Amniotic stem cell (primary cell): ENCODE measurements at regions not wholly inside any gene's neighbourhood (a gene's known extent, or its start where the extent isn't known, plus 50 kb on each side); places are given as distances from the start of the nearest gene placed in this dataset.
"Not testable (repeated sequence)": the region's sequence is repeated elsewhere in the genome, so short reads cannot be mapped to it uniquely, and the experiment has no call there.

Experiments
- DNase-seq: peaks from one replicate; lab custom pipeline; 2025; lab: John Stamatoyannopoulos, UW

DNA sequence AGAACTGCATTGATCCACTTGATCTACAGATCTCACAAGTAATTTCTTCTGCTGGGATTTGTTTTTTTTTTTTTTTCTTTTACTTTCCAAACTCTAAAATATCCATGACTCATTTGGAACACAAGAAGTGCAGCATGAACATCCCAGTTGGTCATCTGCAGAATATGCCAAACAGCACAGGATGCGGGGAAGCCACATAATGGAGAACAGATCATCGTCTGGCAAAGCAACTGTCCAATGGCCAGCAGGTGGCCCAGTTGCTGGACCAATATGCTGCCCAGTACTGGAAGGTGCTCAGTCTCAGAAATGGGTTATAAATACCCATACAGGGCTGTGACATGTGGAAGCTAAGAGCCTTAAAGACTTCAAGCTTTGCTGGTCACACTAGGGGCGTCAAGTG lies 221.3 kb upstream of the TAS2R1 start:
- DNase-seq: peak; percentile 61

DNA sequence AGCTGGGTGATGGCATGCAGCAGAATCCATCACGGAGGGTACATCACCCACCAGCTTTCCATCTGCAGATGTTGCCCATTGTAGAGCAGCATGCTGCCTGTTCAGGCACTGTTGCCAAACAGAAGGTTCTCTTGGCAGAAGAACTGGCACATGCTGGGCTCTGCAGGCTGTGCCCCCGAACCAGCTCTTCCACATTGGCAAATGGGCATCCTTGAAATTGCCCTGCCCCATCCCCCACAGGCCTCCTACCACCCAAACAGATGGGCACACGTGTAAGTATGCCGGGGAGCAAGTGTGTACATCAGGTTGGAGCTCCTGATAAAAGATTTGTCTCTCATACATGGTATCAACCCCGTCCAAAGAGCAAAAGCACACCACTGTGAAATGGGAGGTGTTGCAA lies 220.3 kb upstream of the TAS2R1 start:
- no peak for DNase-seq

DNA sequence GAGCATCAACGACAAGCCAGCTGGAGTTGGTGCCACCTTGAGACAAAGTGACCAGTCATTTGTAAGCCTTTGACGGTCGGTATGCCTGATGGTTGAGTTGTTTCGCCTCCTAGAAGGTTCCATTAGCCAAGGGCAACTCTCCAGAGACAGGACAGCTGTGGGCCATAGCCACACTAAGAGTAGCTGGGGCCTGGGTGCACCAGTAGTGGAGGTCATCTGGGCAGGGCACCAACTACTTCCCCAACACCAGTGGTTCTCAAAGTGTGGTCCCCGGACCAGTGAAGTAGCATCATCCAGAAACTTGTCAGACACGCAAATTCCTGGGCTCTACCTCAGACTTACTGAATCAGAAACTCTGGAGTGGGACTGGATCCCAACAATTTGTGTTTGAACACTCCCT lies 217.5 kb upstream of the TAS2R1 start:
- DNase-seq: no peak

DNA sequence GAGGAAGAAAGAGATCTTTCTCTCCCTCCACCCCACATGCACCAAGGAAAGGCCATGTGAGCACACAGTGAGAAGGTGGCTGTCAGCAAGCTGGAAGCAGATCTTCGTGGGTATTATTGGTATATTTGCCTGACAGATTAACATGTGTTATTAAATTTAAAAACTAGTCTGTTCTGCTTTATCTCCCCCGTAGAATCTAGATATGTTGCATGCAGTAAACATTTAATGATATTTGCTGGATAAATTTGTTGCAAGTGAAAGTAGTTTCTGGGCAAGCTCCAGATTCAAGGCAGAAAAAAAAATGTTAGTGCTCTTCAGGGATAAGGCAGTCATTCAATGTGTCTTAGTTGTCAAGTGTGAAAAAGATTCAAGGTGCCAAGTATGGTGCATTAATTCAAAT lies 215.0 kb upstream of the TAS2R1 start:
- no peak for DNase-seq

DNA sequence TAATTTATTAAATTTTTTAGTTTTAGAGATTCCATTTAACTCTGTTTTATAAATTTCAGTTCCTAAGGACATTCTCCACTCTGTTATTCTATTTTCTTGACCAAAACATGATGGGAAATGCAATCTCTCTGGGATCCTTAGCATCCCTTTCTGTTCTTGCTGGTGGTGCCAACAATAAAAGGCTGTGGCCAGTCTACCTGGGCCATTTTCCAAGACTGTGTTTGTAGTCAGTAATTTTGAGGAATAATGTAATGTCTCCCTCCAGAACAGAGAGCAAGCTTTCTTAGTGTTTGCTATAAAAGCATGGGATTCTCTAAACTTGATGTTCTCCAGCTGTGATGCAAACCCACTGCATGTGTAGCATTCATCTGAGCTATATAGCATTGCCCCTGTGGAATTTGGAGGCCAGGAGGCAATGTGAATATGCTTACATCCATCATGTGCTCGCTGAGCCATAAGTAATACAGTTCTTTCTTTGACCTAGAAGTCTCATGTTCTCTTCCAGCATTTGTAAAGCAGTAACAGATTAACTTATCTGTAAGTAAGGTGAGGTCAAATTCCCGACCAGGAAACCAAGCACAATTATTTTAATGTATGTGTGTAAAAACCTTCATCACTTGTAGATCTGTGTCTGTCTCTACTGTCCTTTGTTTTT lies 211.5 kb upstream of the TAS2R1 start:
- no peak for DNase-seq

DNA sequence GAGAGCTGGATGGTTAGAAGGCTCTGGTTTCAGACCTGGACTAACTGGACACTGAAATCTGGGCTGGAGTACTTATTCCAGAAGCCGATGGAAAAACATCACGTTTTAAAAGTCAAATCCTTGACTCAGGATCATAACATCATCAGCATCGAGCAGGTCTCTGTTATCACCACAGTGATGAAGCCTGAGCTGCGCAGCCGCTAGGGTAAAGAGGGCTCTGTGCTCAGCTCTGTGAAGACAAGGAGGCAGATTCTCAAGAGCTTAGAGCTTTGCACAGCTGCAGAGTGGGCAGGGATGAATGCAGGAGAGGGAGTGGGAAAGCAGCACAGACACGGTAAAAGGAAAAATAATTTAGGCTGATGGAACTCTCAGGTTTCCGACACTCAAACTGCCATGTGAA lies 208.8 kb upstream of the TAS2R1 start:
- no peak for DNase-seq

DNA sequence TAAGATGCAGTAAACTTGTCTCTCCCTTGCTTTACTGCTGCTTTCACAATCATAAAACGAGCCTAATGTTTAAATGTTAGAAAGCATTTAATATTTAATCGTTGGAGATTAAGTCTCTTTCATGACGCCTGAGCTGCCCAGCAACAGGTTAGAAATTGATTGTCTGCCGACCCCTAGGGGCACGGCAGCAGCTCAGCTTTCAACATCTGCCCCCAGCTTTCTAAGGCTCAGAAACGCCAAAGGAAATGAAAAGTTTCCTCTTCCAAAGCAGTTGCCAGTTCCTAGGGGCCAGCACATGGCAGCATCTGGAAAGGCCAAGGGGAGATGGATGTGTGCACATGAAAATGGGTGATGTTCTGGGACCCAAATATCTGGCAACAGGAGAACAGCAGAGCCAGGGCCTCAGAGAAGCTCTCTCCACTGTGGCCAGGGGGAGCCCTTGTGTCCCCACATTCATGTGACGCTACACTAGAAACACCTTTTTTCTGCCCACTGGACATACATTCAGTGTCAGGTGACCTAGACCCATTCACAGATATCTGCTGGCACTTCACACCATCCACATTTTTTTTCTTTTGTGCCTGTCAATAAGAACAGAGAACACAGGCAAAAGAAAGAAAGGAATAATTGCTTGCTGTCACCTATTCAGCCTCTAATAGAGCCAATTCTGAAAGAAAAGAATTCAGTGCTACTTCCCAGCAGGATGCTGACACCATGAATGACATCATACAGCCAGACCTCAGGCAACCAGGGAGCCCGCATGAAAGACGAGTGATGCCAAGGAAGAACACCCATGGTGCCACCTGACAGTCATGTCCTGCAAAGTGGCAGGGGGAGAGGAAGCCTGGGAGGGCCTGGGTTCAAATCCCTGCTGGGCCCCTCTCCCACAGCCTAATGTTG lies 205.0 kb upstream of the TAS2R1 start:
- DNase-seq: no peak

DNA sequence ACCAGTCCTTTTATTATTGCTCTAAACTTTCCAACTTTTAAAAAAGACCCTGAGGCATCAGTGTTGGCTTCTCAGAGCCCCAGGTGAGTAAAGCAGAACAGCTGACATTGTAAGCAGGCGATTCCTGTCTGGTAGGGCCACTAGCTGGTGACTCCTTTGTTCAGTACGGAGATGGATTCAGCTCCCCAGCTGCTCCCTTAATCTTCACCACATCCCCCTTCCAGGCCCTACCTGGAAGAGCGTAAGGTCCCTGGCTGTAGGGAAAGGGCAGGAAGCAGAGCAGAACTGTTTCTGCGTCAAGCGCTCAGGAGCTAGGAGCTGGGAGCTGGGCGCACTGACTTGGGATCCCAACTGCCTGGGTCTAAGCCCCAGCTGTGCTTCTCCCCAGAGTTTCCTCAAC lies 203.7 kb upstream of the TAS2R1 start:
- no peak for DNase-seq

DNA sequence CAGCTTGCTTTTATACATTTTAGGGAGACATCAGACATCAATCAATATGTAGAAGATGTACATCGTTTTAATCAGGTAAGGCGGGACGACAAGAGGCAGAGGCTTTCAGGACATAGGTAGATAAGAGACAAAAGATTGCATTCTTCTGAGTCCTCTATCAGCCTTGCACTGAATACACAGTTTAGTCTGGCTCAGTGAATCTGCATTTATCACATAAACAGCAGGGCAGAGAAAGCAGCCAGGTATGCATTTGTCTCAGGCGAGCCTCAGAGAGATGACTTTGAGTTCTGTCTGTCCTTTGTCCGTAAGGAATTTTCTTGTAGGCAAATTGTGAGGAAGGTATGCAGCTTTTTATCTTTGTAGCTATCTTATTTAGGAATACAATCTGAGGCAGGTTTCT lies 202.8 kb upstream of the TAS2R1 start:
- DNase-seq: no peak

DNA sequence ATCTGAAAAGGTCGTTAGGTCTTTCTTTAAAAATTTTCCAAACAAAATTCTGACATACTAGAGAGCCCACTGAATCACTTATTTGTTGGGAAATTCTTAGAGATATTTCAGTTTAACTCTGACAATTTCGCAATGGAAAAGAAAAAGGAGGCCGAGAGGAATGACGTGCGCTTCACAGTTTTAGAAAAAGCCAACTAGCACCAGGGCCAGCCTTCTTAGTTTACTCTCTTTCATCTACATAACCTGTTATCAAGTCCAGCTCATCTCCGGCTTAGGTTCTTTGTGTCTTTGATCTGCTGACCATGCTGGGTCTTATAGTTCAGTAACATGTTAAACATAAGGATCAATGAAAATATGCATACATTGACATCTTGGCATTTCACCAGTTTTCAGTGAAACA lies 201.7 kb upstream of the TAS2R1 start:
- DNase-seq: no peak

DNA sequence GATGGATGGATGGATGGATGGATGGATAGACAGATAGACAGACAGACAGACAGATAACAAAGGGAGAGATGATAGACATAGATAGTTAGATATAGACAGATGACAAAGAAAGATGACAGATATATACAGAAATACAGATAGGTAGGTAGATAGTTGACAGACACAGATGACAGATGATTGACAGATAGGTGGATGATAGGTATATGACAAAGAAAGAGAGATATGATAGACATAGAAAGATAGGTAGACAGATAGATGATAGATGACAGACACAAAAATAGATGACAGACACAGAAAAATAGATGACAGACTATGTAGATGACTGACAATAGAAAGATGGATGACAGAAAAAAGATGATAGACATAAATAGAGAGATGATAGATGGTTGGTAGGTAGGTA lies 200.0 kb upstream of the TAS2R1 start:
- DNase-seq: no peak

DNA sequence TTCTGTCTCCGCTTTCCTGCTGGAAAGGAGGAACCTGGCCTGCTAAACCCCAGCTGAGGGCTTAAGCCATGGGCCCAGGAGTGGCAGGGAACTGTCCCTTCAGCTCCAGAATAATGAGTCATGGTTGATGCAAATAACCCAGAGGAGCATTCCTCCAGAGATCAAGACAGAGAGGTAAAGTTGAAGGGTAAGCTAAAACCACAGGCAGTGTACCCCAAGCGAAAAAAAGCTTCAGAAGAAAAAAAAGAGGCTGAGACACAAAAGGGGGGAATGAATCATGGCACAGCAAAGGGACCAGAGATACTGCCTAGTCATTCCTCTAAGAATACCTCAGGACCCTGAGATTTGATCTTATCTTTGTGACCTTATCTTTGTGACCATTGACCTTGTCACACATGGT lies 199.5 kb upstream of the TAS2R1 start:
- DNase-seq: no peak

DNA sequence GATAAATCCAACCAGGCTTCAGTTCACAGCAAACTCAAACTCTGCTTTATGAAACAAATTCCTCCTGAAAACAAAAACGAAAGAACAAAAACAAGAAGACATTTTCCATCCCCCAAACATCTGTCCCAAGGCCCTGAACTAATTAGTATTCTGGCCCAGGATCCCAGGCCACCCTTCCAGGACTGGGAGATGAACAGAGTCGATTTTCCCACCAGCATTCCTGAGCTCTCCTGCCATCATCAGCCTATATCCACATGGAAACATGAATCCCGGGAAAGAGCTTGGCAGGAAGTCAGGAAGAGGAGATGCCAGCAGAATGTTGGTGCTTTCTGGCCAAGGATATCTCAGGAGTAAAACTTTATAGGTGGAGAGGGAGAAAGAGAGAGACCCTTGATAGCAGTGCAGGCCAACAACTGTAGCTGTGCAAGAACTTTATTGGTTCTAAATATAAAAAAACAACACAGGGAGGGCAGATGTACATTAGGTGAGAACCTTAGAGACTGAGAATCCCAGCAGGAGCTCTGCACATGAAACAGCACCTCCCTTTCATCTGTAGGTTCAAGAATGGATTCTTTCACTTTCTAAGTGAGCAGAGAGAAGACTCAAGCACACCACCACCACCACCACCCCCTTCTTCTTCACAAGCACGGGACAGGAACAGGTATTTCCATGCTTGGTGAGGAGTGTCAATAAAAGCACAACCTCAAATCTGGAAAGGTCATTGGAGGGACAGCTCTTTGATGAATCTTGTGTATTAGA lies 190.7 kb upstream of the TAS2R1 start:
- no peak for DNase-seq

DNA sequence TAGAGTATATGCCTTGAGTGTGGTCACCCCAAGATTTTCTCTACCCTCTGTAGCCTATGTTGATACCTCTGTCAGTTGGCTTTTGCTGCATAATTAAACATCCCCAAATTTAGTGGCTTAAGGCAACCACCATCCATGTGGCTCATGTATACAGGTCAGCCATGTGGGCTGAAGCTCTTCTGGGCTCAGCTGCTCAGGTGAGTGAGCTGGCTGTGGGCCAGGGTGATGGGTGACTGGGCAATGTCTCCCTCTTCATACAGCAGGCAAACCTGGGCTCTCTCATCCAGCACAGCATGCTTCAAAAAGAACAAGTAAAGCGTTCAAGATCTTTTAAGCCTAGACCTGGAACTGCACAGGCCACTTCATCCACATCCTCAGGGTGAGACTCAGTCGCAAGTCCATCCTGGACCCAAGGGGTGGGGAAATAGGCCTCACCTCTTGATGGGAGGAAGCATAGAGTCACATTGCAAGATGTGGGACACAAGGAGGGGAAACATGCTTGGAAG lies 188.2 kb upstream of the TAS2R1 start:
- DNase-seq: no peak

DNA sequence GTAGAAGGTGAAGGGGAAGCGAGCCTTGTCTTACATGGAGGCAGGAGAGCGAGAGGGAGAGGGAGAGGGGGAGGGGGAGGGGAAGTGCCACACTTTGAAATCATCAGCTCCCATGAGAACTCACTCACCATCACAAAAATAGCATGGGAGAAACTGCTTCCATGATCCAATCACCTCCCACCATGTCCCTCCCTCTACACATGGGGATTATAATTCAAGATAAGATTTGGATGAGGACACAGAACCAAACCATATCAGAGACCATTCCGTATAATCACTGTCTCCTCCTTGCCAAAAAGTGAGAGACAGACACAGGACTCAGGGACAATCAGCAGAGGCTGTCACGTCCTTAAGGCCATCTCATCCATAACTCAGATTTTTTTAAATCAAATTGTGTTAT lies 187.7 kb upstream of the TAS2R1 start:
- DNase-seq: no peak

DNA sequence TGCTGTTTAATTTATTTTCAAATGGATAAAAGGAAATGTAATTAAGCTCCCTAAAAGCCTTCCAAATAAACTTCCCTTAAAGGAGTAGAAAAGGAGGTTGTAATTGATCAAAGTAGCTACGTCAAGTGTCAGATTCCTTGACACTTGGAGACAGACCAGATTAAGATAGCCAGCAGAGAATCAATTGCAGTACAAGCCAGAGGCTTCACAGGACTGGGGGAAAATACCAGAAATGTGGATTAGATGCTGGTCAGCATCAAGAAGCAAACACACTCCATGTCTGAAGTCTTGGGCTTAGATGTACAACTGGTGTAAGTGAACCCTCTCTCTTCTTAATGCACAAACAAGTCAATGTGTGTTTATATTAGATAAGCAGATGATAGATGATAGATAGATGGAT lies 184.9 kb upstream of the TAS2R1 start:
- no peak for DNase-seq

DNA sequence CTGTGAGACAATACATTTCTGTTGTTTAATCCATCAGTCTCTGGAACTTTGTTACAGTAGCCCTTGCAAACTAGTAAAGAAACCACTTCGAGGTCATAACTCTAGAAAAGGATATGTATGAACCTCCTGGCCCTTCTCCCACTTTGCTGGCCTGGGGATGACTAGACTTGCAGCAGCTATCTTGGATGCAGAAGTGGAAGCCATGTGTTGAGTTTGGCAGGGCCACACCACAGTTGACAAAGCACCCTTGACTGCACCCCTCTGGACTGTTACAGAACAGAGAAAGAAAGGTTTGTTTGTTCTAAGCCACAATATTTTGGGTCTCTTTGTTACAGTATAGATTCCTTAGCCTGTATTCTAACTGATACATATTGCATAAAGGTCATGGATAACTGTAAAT lies 183.2 kb upstream of the TAS2R1 start:
- DNase-seq: no peak

DNA sequence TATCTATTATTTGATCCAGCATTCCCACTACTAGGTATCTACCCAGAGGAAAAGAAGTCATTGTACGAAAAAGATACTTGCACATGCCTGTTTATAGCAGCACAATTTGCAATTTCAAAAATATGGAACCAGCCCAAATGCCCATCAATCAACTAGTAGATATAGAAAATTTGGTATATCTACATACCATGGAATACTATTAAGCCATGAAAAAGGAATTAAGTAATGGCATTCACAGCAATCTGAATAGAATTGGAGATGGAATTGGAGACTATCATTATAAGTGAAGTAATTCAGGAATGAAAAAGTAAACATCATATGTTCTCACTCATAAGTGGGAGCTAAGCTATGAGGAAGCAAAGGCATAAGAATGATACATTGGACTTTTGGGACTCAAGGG lies 177.2 kb upstream of the TAS2R1 start:
- DNase-seq: not testable (repeated sequence)

DNA sequence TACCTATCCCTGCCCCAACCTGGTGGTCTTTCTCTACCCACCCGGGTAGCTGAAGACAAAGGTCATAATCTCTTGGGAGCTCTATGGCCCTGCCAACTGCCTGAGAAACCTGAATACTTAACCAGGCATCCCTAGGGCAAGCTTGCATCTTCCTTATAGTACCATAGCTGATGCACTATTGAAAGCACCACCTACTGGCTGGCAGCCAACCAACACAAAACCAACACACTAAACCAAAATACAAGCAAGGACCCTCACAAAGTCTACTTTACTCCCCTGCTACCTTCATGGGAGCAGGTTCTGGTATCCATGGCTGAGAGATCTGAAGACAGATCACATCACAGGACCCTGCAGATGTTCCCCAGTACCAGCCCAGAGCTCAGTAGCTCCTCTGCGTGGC lies 171.8 kb upstream of the TAS2R1 start:
- DNase-seq: no peak

DNA sequence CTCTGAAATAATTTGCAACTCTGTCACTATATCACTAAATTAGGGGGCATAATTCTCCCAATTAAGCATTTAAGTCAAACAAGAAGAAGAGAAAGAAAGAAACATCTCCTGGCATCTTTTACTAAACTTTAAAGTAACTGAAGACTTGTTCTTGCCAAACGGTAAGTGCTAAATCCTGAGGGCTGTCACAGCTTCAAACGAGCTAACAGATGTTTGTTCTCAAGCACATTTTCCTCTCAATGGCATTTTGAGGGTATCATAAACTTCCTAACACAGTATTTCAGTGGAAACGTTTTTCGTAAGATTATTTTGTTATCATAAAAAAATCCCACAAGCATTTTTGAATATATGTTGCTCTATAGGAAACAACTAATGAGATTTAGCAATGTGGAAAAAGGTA lies 169.5 kb upstream of the TAS2R1 start:
- DNase-seq: no peak

DNA sequence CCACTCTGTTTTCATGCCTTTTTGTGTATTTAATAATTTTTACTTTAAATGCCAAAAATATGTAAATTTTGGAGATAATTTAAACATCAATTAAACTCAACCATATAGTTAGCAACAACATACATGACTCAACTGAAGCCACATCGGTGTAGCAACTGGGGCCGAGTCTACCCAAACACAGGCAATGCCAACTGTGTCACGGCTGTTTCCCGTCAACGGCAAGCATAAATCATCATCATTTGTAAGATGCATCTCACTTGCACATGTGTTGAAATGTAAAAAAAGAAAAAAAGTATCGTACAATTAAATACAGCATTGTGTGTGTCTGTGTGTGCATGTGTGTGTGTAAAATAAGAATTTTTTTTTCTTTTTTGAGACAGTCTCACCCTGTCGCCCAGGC lies 160.1 kb upstream of the TAS2R1 start:
- DNase-seq: no peak

DNA sequence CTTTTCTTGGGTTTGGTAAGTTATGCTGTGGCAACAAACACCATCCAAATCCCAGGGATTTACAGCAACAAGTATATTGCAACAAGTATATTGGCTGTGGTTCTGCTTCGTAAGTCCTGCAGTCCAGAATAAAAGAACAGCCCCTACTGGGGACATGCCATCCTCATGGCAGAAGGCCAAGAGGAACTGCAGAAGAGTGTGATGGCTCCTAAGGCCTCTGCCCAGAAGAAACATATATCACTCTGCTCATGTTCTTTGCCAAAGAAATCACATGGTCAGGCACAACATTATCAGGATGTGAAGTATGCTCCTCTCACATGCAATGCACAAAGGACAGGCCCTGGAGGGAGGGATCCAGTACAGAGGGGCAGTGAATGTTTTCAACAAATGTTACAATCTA lies 159.6 kb upstream of the TAS2R1 start:
- no peak for DNase-seq
